Spleen (tissue), 7 donors: ENCODE measurements at regions not wholly inside any gene's neighbourhood (a gene's known extent, or its start where the extent isn't known, plus 50 kb on each side); places are given as distances from the start of the nearest gene placed in this dataset.

Experiments
- CTCF ChIP-seq, 11 experiments: fragments of 200-600 bp in 7 of 11; fragments of 450-650 bp in 4 of 11; sonication (generic) in 4 of 11; IDR thresholded peaks in 8 of 11; conservative IDR thresholded peaks in 3 of 11; 1 replicate in 7 of 11; 2 replicates in 4 of 11; pipeline versions ENCODE4 v1.4.0 to v1.8.0; 2016 to 2021; ENCODE audit warnings: antibody characterized with exemption in 11 of 11, inconsistent platforms in 4 of 11, mild to moderate bottlenecking in 1 of 11
- POLR2A ChIP-seq, 3 donors: fragments of 450-650 bp; IDR thresholded peaks; one replicate each; pipeline ENCODE4 v1.5.1; 2017; ENCODE audit warnings: antibody characterized with exemption in 3 of 3, mild to moderate bottlenecking in 1 of 3
- POLR2AphosphoS5 ChIP-seq, 3 donors: sonication (generic); formaldehyde crosslinking; IDR thresholded peaks; one replicate each; pipeline ENCODE4 v1.5.1; 2017; ENCODE audit warnings: antibody characterized with exemption in 3 of 3
- donor health status: DM: no; HTN: no; CAD: no; lungs with moderate emphysema.
- donor health status: DM: no; HTN: no; CAD: no.
- donor health status: DM: no; HTN: no; CAD: no.

DNA sequence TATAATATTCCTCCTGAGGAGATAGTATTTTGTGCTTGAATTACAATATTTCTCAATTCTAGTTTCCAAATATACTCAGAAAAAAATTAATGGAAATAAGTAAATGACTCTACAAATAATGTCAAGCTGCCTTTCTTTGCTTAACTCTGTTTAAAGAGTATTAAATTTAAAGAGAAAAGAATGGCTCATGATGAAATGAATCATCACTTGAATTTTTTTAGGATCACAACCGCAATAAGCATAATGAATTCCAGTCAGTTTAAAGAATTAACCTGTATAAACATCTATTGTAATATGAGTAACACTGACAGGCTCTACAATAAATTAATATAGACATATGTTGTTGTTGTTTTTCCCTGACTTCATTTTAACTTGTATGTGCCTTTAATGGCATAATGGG is 266.2 kb upstream of the ADGRB3 start:
- TF ChIP-seq POLR2A (IDR thresholded peaks at IDR 0.05) (no peak), CTCF (IDR thresholded peaks at IDR 0.05 in 8 of 11, conservative IDR thresholded peaks at IDR 0.05 in 3 of 11) (no peak), POLR2AphosphoS5 (IDR thresholded peaks at IDR 0.05) (no peak)
